ENCODE measurements at regions not wholly inside any gene's neighbourhood (a gene's known extent, or its start where the extent isn't known, plus 50 kb on each side); places are given as distances from the start of the nearest gene placed in this dataset.

- no peak overlapping the region for H3K27ac ChIP-seq (ENCODE audit: low read depth, low read length)
- no peaks in the 10 kb centered on the region for H3K27me3 ChIP-seq (ENCODE audit: control insufficient read depth in 1 of 2, insufficient read depth in 2 of 2, low read length in 2 of 2)
- no peak overlapping the region for H3K9ac ChIP-seq (ENCODE audit: low read depth in 1 of 2, low read length in 2 of 2)
- no peaks in the 10 kb centered on the region for H3K4me1 ChIP-seq (ENCODE audit: control insufficient read depth in 1 of 2, insufficient read depth in 2 of 2, low read length in 2 of 2)
- no peaks in the 10 kb centered on the region for H3K36me3 ChIP-seq (ENCODE audit: control insufficient read depth in 1 of 2, insufficient read depth in 2 of 2, low read length in 2 of 2)
- peaks cover 4 to 10% of the 10 kb centered on the region in 2 donors for H3K9me3 ChIP-seq (ENCODE audit: control insufficient read depth in 1 of 2, low read length in 2 of 2)
- no peak overlapping the region for H3K4me3 ChIP-seq (ENCODE audit: low read depth in 1 of 2, low read length in 2 of 2)
These were observed 1356.6 kb downstream of the SLITRK5 start for GRCh38 chr13:89027694-89028306.

- Histone ChIP-seq H3K27me3 (ENCODE audit: control insufficient read depth in 1 of 2, insufficient read depth in 2 of 2, low read length in 2 of 2) (no peaks in the 10 kb centered on the region), H3K9me3 (ENCODE audit: control insufficient read depth in 1 of 2, low read length in 2 of 2) (peaks cover 6 to 16% of the 10 kb centered on the region in 2 donors), H3K4me3 (ENCODE audit: low read depth in 1 of 2, low read length in 2 of 2) (no peak overlapping the region), H3K9ac (ENCODE audit: low read depth in 1 of 2, low read length in 2 of 2) (no peak overlapping the region), H3K36me3 (ENCODE audit: control insufficient read depth in 1 of 2, insufficient read depth in 2 of 2, low read length in 2 of 2) (no peaks in the 10 kb centered on the region), H3K4me1 (ENCODE audit: control insufficient read depth in 1 of 2, insufficient read depth in 2 of 2, low read length in 2 of 2) (no peaks in the 10 kb centered on the region), H3K27ac (ENCODE audit: low read depth, low read length) (no peak overlapping the region)
These were observed 1357.9 kb downstream of the SLITRK5 start for GRCh38 chr13:89029062-89029461.

GRCh38 chr13:89034015-89034414, 1362.8 kb downstream of the SLITRK5 start:
- Histone ChIP-seq H3K9ac (ENCODE audit: low read depth in 1 of 2, low read length in 2 of 2) (no peak overlapping the region), H3K4me3 (ENCODE audit: low read depth in 1 of 2, low read length in 2 of 2) (no peak overlapping the region), H3K36me3 (ENCODE audit: control insufficient read depth in 1 of 2, insufficient read depth in 2 of 2, low read length in 2 of 2) (no peaks in the 10 kb centered on the region), H3K4me1 (ENCODE audit: control insufficient read depth in 1 of 2, insufficient read depth in 2 of 2, low read length in 2 of 2) (no peaks in the 10 kb centered on the region), H3K27ac (ENCODE audit: low read depth, low read length) (no peak overlapping the region), H3K27me3 (ENCODE audit: control insufficient read depth in 1 of 2, insufficient read depth in 2 of 2, low read length in 2 of 2) (no peaks in the 10 kb centered on the region), H3K9me3 (ENCODE audit: control insufficient read depth in 1 of 2, low read length in 2 of 2) (peaks cover 10 to 20% of the 10 kb centered on the region in 2 donors)

DNA sequence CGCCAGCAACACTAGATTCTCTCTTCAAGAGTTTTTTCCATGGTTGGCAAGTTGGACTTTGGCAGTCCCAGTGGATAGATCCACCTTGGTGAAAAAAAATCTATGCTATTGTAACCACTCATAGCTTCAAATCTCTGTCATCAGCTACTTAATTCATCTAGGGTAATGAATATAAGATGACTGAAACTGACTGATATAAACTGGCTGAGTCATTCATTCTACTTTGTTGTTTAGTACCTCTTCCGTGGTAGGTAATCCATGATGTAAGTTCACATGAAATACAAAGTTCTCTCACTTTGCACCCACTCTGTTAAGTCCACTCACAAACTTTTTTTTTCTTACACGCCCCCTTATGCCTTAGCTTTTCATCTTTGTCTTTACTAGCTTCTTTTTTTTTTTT, 1381.5 kb downstream of the SLITRK5 start:
- H3K36me3 ChIP-seq (ENCODE audit: control insufficient read depth in 1 of 2, insufficient read depth in 2 of 2, low read length in 2 of 2): no peaks in the 10 kb centered on the region
- no peak overlapping the region for H3K4me3 ChIP-seq (ENCODE audit: low read depth in 1 of 2, low read length in 2 of 2)
- H3K9me3 ChIP-seq (ENCODE audit: control insufficient read depth in 1 of 2, low read length in 2 of 2): peaks cover 0 to 5% of the 10 kb centered on the region in 2 donors
- H3K9ac ChIP-seq (ENCODE audit: low read depth in 1 of 2, low read length in 2 of 2): no peak overlapping the region
- H3K4me1 ChIP-seq (ENCODE audit: control insufficient read depth in 1 of 2, insufficient read depth in 2 of 2, low read length in 2 of 2): no peaks in the 10 kb centered on the region
- H3K27me3 ChIP-seq (ENCODE audit: control insufficient read depth in 1 of 2, insufficient read depth in 2 of 2, low read length in 2 of 2): no peaks in the 10 kb centered on the region
- no peak overlapping the region for H3K27ac ChIP-seq (ENCODE audit: low read depth, low read length)

DNA sequence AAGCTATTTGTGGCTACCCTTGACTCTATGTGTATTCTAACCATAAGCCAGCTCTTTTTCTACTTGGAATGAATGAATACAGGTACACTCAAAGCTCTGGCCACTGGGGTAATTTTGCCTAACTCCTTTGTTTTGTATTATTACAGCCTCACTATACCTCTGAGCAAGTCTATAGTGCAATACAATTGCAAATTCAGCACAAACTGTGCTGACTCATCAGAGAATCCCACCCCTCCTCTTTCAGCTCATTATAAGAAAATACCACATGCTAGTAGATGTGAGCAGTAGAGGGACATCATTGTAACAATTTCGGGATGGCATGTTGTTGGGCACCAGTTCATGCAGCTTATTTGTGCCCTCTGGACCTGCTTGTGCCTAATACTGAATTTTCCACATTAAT, 1382.2 kb downstream of the SLITRK5 start:
- Histone ChIP-seq H3K9ac (ENCODE audit: low read depth in 1 of 2, low read length in 2 of 2) (no peak overlapping the region), H3K36me3 (ENCODE audit: control insufficient read depth in 1 of 2, insufficient read depth in 2 of 2, low read length in 2 of 2) (no peaks in the 10 kb centered on the region), H3K4me3 (ENCODE audit: low read depth in 1 of 2, low read length in 2 of 2) (no peak overlapping the region), H3K27ac (ENCODE audit: low read depth, low read length) (no peak overlapping the region), H3K9me3 (ENCODE audit: control insufficient read depth in 1 of 2, low read length in 2 of 2) (peaks cover 0 to 5% of the 10 kb centered on the region in 2 donors), H3K27me3 (ENCODE audit: control insufficient read depth in 1 of 2, insufficient read depth in 2 of 2, low read length in 2 of 2) (no peaks in the 10 kb centered on the region), H3K4me1 (ENCODE audit: control insufficient read depth in 1 of 2, insufficient read depth in 2 of 2, low read length in 2 of 2) (no peaks in the 10 kb centered on the region)

DNA sequence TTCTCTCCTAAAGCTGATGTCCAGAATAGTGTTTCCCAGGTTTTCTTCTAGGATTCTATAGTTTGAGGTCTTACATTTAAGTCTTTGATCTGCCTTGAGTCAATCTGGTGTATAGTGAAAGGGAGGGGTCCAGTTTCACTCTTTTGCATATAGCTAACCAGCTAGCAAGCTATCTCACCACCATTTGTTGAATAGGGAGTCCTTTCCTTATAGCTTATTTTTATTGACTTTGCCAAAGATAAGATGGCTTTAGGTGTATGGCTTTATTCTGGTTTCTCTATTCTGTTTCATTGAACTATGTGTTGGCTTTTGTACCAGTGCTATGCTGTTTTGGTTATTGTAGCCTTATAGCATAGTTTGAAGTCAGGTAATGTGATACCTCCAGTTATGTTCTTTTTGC, 1386.1 kb downstream of the SLITRK5 start:
- Histone ChIP-seq H3K4me1 (ENCODE audit: control insufficient read depth in 1 of 2, insufficient read depth in 2 of 2, low read length in 2 of 2) (no peaks in the 10 kb centered on the region), H3K9ac (ENCODE audit: low read depth in 1 of 2, low read length in 2 of 2) (no peak overlapping the region), H3K27ac (ENCODE audit: low read depth, low read length) (no peak overlapping the region), H3K27me3 (ENCODE audit: control insufficient read depth in 1 of 2, insufficient read depth in 2 of 2, low read length in 2 of 2) (no peaks in the 10 kb centered on the region), H3K36me3 (ENCODE audit: control insufficient read depth in 1 of 2, insufficient read depth in 2 of 2, low read length in 2 of 2) (no peaks in the 10 kb centered on the region), H3K9me3 (ENCODE audit: control insufficient read depth in 1 of 2, low read length in 2 of 2) (peaks cover 0 to 5% of the 10 kb centered on the region in 2 donors), H3K4me3 (ENCODE audit: low read depth in 1 of 2, low read length in 2 of 2) (no peak overlapping the region)

DNA sequence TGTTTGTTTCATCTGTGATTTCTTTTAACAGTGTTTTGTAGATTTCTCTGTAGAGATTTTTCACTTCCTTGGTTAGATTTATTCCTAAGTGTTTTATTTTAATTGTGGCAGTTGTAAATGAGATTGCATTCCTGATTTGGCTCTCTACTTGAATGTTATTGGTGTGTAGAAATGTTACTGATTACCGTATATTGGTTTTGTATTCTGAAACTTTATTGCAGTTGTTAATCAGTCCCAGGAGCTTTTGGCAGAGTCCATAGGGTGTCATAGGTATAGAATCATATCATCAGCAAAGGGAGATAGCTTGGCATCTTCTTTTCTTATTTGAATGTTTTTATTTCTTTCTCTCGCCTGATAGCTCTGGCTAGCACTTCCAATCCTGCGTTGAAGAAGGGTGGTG, 1386.7 kb downstream of the SLITRK5 start:
- no peak overlapping the region for H3K4me3 ChIP-seq (ENCODE audit: low read depth in 1 of 2, low read length in 2 of 2)
- no peak overlapping the region for H3K9ac ChIP-seq (ENCODE audit: low read depth in 1 of 2, low read length in 2 of 2)
- H3K27me3 ChIP-seq (ENCODE audit: control insufficient read depth in 1 of 2, insufficient read depth in 2 of 2, low read length in 2 of 2): no peaks in the 10 kb centered on the region
- peaks cover 0 to 5% of the 10 kb centered on the region in 2 donors for H3K9me3 ChIP-seq (ENCODE audit: control insufficient read depth in 1 of 2, low read length in 2 of 2)
- no peaks in the 10 kb centered on the region for H3K4me1 ChIP-seq (ENCODE audit: control insufficient read depth in 1 of 2, insufficient read depth in 2 of 2, low read length in 2 of 2)
- no peak overlapping the region for H3K27ac ChIP-seq (ENCODE audit: low read depth, low read length)
- no peaks in the 10 kb centered on the region for H3K36me3 ChIP-seq (ENCODE audit: control insufficient read depth in 1 of 2, insufficient read depth in 2 of 2, low read length in 2 of 2)

DNA sequence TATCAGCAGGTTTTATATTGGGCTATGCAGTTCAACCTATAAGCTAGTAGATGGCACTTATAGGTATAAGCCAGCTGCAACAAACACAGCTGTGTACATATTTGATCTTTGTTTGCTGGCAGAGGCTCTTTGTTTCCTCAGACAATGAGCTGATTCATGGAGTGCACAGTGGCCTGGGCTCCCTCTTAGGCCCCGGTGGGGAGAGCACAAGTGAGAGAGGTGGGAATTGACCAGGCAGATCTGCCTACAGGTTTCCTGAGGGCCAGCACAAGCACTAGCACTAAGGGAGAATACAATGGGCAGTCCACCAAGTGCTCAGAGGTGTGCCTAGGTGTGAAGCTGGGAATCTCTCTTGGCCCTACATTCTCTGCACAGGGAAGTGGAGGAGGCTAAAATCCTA, 1390.7 kb downstream of the SLITRK5 start:
- no peaks in the 10 kb centered on the region for H3K27me3 ChIP-seq (ENCODE audit: control insufficient read depth in 1 of 2, insufficient read depth in 2 of 2, low read length in 2 of 2)
- no peak overlapping the region for H3K27ac ChIP-seq (ENCODE audit: low read depth, low read length)
- H3K9me3 ChIP-seq (ENCODE audit: control insufficient read depth in 1 of 2, low read length in 2 of 2): peaks cover 0 to 4% of the 10 kb centered on the region in 2 donors

DNA sequence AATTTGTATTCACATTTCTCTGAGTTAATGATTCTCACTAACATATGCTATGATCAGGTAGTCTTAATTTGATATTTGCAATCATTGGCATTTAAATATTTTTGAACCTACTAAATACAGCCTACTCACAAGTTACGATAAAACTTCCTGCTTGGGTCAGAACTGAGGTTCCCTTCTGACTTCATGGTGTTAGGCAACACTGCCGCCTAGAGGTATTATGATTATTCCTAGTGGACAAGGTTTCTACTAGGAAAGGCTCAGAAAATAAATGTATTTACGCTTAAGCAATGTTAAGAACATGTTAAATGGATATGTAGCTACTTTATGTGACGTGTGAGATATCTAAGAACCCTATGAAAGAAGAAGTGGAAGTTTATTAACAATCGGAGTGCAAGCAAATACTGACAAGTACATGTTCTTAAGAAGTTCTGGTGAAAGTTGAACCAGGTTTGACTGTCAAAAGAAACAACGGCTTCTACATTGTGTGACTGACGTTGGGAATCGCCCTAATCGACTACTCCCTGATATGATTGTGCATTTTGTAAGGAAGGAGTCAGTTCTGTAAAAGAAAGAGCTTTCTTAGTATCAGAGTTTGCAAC, 1395.8 kb downstream of the SLITRK5 start:
- H3K27me3 ChIP-seq (ENCODE audit: control insufficient read depth in 1 of 2, insufficient read depth in 2 of 2, low read length in 2 of 2): no peaks in the 10 kb centered on the region
- no peak overlapping the region for H3K9ac ChIP-seq (ENCODE audit: low read depth in 1 of 2, low read length in 2 of 2)
- H3K36me3 ChIP-seq (ENCODE audit: control insufficient read depth in 1 of 2, insufficient read depth in 2 of 2, low read length in 2 of 2): no peaks in the 10 kb centered on the region
- H3K4me3 ChIP-seq (ENCODE audit: low read depth in 1 of 2, low read length in 2 of 2): no peak overlapping the region
- peaks cover 0 to 2% of the 10 kb centered on the region in 2 donors for H3K9me3 ChIP-seq (ENCODE audit: control insufficient read depth in 1 of 2, low read length in 2 of 2)
- no peaks in the 10 kb centered on the region for H3K4me1 ChIP-seq (ENCODE audit: control insufficient read depth in 1 of 2, insufficient read depth in 2 of 2, low read length in 2 of 2)
- H3K27ac ChIP-seq (ENCODE audit: low read depth, low read length): no peak overlapping the region

More for the DNA sequence above, 1390.7 kb downstream of the SLITRK5 start:
- Histone ChIP-seq H3K36me3 (ENCODE audit: control insufficient read depth in 1 of 2, insufficient read depth in 2 of 2, low read length in 2 of 2) (no peaks in the 10 kb centered on the region), H3K9ac (ENCODE audit: low read depth in 1 of 2, low read length in 2 of 2) (no peak overlapping the region), H3K4me1 (ENCODE audit: control insufficient read depth in 1 of 2, insufficient read depth in 2 of 2, low read length in 2 of 2) (no peaks in the 10 kb centered on the region), H3K4me3 (ENCODE audit: low read depth in 1 of 2, low read length in 2 of 2) (no peak overlapping the region)

- no peak overlapping the region for H3K27ac ChIP-seq (ENCODE audit: low read depth, low read length)
- H3K4me3 ChIP-seq (ENCODE audit: low read depth in 1 of 2, low read length in 2 of 2): no peak overlapping the region
- no peaks in the 10 kb centered on the region for H3K27me3 ChIP-seq (ENCODE audit: control insufficient read depth in 1 of 2, insufficient read depth in 2 of 2, low read length in 2 of 2)
- no peaks in the 10 kb centered on the region for H3K36me3 ChIP-seq (ENCODE audit: control insufficient read depth in 1 of 2, insufficient read depth in 2 of 2, low read length in 2 of 2)
- no peaks in the 10 kb centered on the region for H3K4me1 ChIP-seq (ENCODE audit: control insufficient read depth in 1 of 2, insufficient read depth in 2 of 2, low read length in 2 of 2)
- H3K9me3 ChIP-seq (ENCODE audit: control insufficient read depth in 1 of 2, low read length in 2 of 2): no peaks in the 10 kb centered on the region
- H3K9ac ChIP-seq (ENCODE audit: low read depth in 1 of 2, low read length in 2 of 2): no peak overlapping the region
These were observed 1401.8 kb downstream of the SLITRK5 start for GRCh38 chr13:89072979-89073378.
